Astrocyte (in vitro differentiated cells and primary cell): ENCODE measurements at regions not wholly inside any gene's neighbourhood (a gene's known extent, or its start where the extent isn't known, plus 50 kb on each side); places are given as distances from the start of the nearest gene placed in this dataset.
A peak's percentile ranks its signal among the peaks of the same experiment; 100 is the strongest.

Source experiments
- DNase-seq: peaks from one replicate; pipeline ENCODE4 v3.0.0-alpha.2; 2010; ENCODE audit warnings: low read depth
- FAIRE-seq: peaks from 2 replicates; lab custom pipeline; 2011; peaks lifted over from hg19 to GRCh38; lab: Jason Lieb, UNC
- H2AFZ ChIP-seq: 2 replicates; pipeline ENCODE4 v1.6.0; 2012; ENCODE audit warnings: low read depth, low read length, inconsistent platforms
- H3K27ac ChIP-seq: 2 replicates; pipeline ENCODE4 v1.5.1; 2011; ENCODE audit warnings: low read depth, low read length, inconsistent platforms
- H3K27me3 ChIP-seq: 2 replicates; pipeline ENCODE4 v1.6.0; 2011; ENCODE audit warnings: low read length, inconsistent platforms; ENCODE audit not compliant: insufficient read depth
- H3K36me3 ChIP-seq: 2 replicates; pipeline ENCODE4 v1.5.1; 2011; ENCODE audit warnings: low read length, inconsistent platforms; ENCODE audit not compliant: insufficient read depth
- H3K4me1 ChIP-seq: 2 replicates; pipeline ENCODE4 v1.5.1; 2011; ENCODE audit warnings: low read length, inconsistent platforms; ENCODE audit not compliant: insufficient read depth
- H3K4me2 ChIP-seq: 2 replicates; pipeline ENCODE4 v1.6.0; 2012; ENCODE audit warnings: low read length, inconsistent platforms
- H3K4me3 ChIP-seq: 2 replicates; pipeline ENCODE4 v1.5.1; 2011; ENCODE audit warnings: low read depth, mild to moderate bottlenecking, low read length, inconsistent platforms; ENCODE audit not compliant: insufficient read depth
- H3K79me2 ChIP-seq: 2 replicates; pipeline ENCODE4 v1.6.0; 2012; ENCODE audit warnings: mild to moderate bottlenecking, low read length, inconsistent platforms; ENCODE audit not compliant: insufficient read depth
- H3K9ac ChIP-seq: 2 replicates; pipeline ENCODE4 v1.6.0; 2012; ENCODE audit warnings: mild to moderate bottlenecking, low read length, inconsistent platforms
- H3K9me3 ChIP-seq: 2 replicates; pipeline ENCODE4 v1.5.1; 2012; ENCODE audit warnings: low read depth, mild to moderate bottlenecking, low read length, inconsistent platforms; ENCODE audit not compliant: insufficient read depth
- H4K20me1 ChIP-seq: 2 replicates; pipeline ENCODE4 v1.6.0; 2012; ENCODE audit warnings: low read length, inconsistent platforms; ENCODE audit not compliant: insufficient read depth
- H3K27ac Mint-ChIP-seq: one replicate; pipeline ENCODE4 v1.8.0; 2021; ENCODE audit warnings: mild to moderate bottlenecking, mixed read lengths; ENCODE audit not compliant: unreplicated experiment
- H3K27me3 Mint-ChIP-seq: one replicate; pipeline ENCODE4 v1.8.0; 2021; ENCODE audit warnings: low read depth, mixed read lengths; ENCODE audit not compliant: unreplicated experiment
- H3K36me3 Mint-ChIP-seq: one replicate; pipeline ENCODE4 v1.8.0; 2021; ENCODE audit warnings: low read depth, mixed read lengths; ENCODE audit not compliant: unreplicated experiment
- H3K4me1 Mint-ChIP-seq: one replicate; pipeline ENCODE4 v1.8.0; 2021; ENCODE audit warnings: low read depth, mixed read lengths; ENCODE audit not compliant: unreplicated experiment
- H3K4me3 Mint-ChIP-seq: one replicate; pipeline ENCODE4 v1.8.0; 2021; ENCODE audit warnings: mild to moderate bottlenecking, moderate library complexity, mixed read lengths; ENCODE audit not compliant: unreplicated experiment
- H3K9me3 Mint-ChIP-seq: one replicate; pipeline ENCODE4 v1.8.0; 2021; ENCODE audit warnings: mild to moderate bottlenecking, mixed read lengths; ENCODE audit not compliant: unreplicated experiment
- EZH2 ChIP-seq: IDR thresholded peaks from 2 replicates; pipeline ENCODE4 v1.6.1; 2012; ENCODE audit warnings: mild to moderate bottlenecking, low read length, inconsistent platforms; ENCODE audit not compliant: insufficient read depth
- TF ChIP-seq, protein P1 (sequence below): IDR thresholded peaks from 2 replicates; pipeline ENCODE4 v1.5.1; 2011; ENCODE audit warnings: low read depth, mild to moderate bottlenecking, inconsistent platforms, low read length, moderate library complexity; ENCODE audit not compliant: insufficient read depth

DNA sequence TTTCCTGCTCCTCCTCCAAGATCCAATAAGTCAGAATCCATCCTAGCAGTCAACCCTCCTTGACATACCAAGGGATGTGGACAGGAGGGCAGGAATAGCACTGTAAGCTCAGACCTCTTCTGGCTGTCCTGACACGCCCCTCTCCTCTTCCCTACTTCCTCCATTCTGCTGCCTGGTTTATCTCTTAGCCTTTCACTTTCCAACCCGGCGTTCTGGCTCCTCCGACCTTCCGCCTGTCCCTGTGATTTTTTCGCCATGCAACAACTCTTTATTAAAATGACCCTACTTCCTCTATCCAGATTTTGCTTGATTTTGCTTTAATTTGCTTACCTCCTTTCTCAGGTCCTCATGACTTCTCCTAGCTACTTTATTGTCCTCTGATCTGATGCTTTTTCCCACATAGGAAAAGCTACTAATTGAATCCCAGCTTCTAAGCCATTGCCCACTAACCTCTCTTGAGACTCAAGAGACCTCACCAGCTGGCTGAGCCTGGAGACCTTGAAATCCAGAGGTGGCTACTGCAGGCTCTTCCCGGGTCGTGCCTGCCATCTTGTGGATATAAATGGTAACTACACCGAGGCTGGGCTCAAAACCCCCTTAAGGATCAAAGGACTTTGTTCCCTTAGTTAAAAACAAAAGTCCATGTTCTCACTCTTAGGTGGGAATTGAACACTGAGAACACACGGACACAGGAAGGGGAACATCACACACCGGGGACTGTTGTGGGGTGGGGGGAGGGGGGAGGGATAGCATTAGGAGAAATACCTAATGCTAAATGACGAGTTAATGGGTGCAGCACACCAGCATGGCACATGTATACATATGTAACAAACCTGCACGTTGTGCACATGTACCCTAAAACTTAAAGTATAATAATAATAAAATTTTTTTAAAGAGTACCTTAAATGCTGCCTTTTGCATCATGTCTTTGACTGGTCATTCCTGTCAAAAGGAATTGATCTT lies 139.4 kb downstream of the AKAIN1 start:
- H2AFZ ChIP-seq: no peak overlapping the region
- no peak overlapping the region for H3K4me3 ChIP-seq
- Mint-ChIP-seq H3K4me1 (peaks cover 3% of the 10 kb centered on the region), H3K27me3 (peaks cover 2% of the 10 kb centered on the region), H3K9me3 (no peaks in the 10 kb centered on the region), H3K4me3 (no peak overlapping the region), H3K36me3 (no peaks in the 10 kb centered on the region), H3K27ac (no peak overlapping the region)
- no peaks in the 10 kb centered on the region for H4K20me1 ChIP-seq
- no peaks in the 10 kb centered on the region for H3K79me2 ChIP-seq
- no peaks in the 10 kb centered on the region for H3K4me1 ChIP-seq
- no peaks in the 10 kb centered on the region for H3K36me3 ChIP-seq
- H3K9me3 ChIP-seq: no peaks in the 10 kb centered on the region
- H3K9ac ChIP-seq: no peak overlapping the region
- DNase-seq (peak; percentile 11), FAIRE-seq (no peak)
- H3K27me3 ChIP-seq: no peaks in the 10 kb centered on the region
- TF ChIP-seq EZH2: no peak
- TF ChIP-seq, protein P1, sequence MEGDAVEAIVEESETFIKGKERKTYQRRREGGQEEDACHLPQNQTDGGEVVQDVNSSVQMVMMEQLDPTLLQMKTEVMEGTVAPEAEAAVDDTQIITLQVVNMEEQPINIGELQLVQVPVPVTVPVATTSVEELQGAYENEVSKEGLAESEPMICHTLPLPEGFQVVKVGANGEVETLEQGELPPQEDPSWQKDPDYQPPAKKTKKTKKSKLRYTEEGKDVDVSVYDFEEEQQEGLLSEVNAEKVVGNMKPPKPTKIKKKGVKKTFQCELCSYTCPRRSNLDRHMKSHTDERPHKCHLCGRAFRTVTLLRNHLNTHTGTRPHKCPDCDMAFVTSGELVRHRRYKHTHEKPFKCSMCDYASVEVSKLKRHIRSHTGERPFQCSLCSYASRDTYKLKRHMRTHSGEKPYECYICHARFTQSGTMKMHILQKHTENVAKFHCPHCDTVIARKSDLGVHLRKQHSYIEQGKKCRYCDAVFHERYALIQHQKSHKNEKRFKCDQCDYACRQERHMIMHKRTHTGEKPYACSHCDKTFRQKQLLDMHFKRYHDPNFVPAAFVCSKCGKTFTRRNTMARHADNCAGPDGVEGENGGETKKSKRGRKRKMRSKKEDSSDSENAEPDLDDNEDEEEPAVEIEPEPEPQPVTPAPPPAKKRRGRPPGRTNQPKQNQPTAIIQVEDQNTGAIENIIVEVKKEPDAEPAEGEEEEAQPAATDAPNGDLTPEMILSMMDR: peak; percentile 74
- no peak overlapping the region for H3K4me2 ChIP-seq
- no peak overlapping the region for H3K27ac ChIP-seq

GRCh38 chr18:5052491-5052890 lies 144.6 kb downstream of the AKAIN1 start:
- H3K27me3 Mint-ChIP-seq: peaks cover 2% of the 10 kb centered on the region
- peaks cover 6% of the 10 kb centered on the region for H3K4me1 Mint-ChIP-seq
- DNase-seq (no peak), FAIRE-seq (no peak)
- H3K4me1 ChIP-seq: no peaks in the 10 kb centered on the region
- no peak overlapping the region for H3K27ac Mint-ChIP-seq
- TF ChIP-seq, protein P1: no peak
- TF ChIP-seq EZH2: no peak
- H3K27me3 ChIP-seq: no peaks in the 10 kb centered on the region
- H3K79me2 ChIP-seq: no peaks in the 10 kb centered on the region
- H3K4me3 Mint-ChIP-seq: no peak overlapping the region
- no peak overlapping the region for H3K4me2 ChIP-seq
- H3K9me3 Mint-ChIP-seq: no peaks in the 10 kb centered on the region
- no peaks in the 10 kb centered on the region for H3K36me3 ChIP-seq
- H3K27ac ChIP-seq: no peak overlapping the region
- no peaks in the 10 kb centered on the region for H4K20me1 ChIP-seq
- no peaks in the 10 kb centered on the region for H3K9me3 ChIP-seq
- H2AFZ ChIP-seq: no peak overlapping the region
- no peak overlapping the region for H3K4me3 ChIP-seq
- H3K9ac ChIP-seq: no peak overlapping the region
- H3K36me3 Mint-ChIP-seq: no peaks in the 10 kb centered on the region

DNA sequence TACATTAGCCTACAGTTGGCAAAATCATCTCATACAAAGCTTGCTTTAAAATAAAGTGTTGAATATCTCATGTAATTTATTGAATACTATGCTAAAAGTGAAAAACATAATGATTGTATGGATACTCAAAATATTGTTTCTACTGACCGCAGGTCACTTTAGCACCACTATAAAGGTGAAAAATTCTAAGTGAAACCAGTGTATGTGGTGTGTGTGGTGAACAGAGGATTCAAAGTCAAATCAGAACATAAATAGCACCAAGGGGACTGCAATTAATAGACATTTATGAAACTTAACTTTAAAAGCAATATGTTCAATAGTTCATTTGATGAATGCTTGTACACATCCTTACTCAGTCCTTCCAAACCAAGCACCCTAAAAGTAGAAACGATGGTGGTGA lies 145.8 kb downstream of the AKAIN1 start:
- Histone ChIP-seq H4K20me1 (no peaks in the 10 kb centered on the region), H3K36me3 (no peaks in the 10 kb centered on the region), H3K4me1 (no peaks in the 10 kb centered on the region), H3K4me3 (no peak overlapping the region), H3K9me3 (no peaks in the 10 kb centered on the region), H2AFZ (no peak overlapping the region), H3K9ac (no peak overlapping the region), H3K4me2 (no peak overlapping the region), H3K27me3 (no peaks in the 10 kb centered on the region), H3K27ac (no peak overlapping the region), H3K79me2 (no peaks in the 10 kb centered on the region)
- no peak overlapping the region for H3K27ac Mint-ChIP-seq
- no peaks in the 10 kb centered on the region for H3K36me3 Mint-ChIP-seq
- no peak overlapping the region for H3K4me3 Mint-ChIP-seq
- FAIRE-seq (no peak), DNase-seq (no peak)
- H3K9me3 Mint-ChIP-seq: no peaks in the 10 kb centered on the region
- TF ChIP-seq EZH2: no peak
- TF ChIP-seq, protein P1: no peak
- peaks cover 6% of the 10 kb centered on the region for H3K4me1 Mint-ChIP-seq
- H3K27me3 Mint-ChIP-seq: peaks cover 2% of the 10 kb centered on the region
